Endothelial cell of umbilical vein (primary cell): ENCODE measurements at regions not wholly inside any gene's neighbourhood (a gene's known extent, or its start where the extent isn't known, plus 50 kb on each side); places are given as distances from the start of the nearest gene placed in this dataset.

Experiments used
- BruUV-seq: library from RNA; stranded (reverse); fragments of 400-500 nt; replicated peaks from 2 replicates; lab custom pipeline; 2021; lab: Mats Ljungman, UMichigan
- CTCF ChIA-PET: fragments of 300-600, 350-600 bp; sonication (Branson Sonifier 250); formaldehyde crosslinking; loops from one replicate; lab custom pipeline; 2021; ENCODE audit warnings: antibody characterized with exemption, inconsistent platforms; lab: Charles Lee
- POLR2A ChIA-PET: fragments of 300-600, 350-600 bp; sonication (Branson Sonifier 250); formaldehyde crosslinking; loops from one replicate; lab custom pipeline; 2021; ENCODE audit warnings: antibody characterized with exemption, inconsistent platforms; lab: Charles Lee
- DNase-seq: peaks from one replicate; pipeline ENCODE4 v3.0.0-alpha.2; 2011; ENCODE audit warnings: low read depth, low spot score
- FAIRE-seq: peaks from 2 replicates; lab custom pipeline; 2011; peaks lifted over from hg19 to GRCh38; lab: Jason Lieb, UNC
- H2AFZ ChIP-seq: 2 replicates; pipeline ENCODE4 v1.6.0; 2012; ENCODE audit warnings: low read depth, low read length, control low read depth, inconsistent platforms
- H3K27ac ChIP-seq: 2 replicates; pipeline ENCODE4 v1.5.1; 2011; ENCODE audit warnings: low read depth, mild to moderate bottlenecking, control low read depth, low read length, moderate library complexity; ENCODE audit not compliant: insufficient read depth
- H3K27me3 ChIP-seq, 2 experiments: 2 replicates each; pipeline versions ENCODE4 v1.6.0 to v1.6.1; 2011; ENCODE audit warnings: low read length in 2 of 2, mixed read lengths in 1 of 2; ENCODE audit not compliant: control insufficient read depth in 2 of 2, insufficient read depth in 2 of 2
- H3K36me3 ChIP-seq, 2 experiments: 2 replicates in 1 of 2; 3 replicates in 1 of 2; pipeline ENCODE4 v1.5.1; 2011; ENCODE audit warnings: low read length in 2 of 2, mild to moderate bottlenecking in 1 of 2, moderate library complexity in 1 of 2; ENCODE audit not compliant: control insufficient read depth in 2 of 2, insufficient read depth in 2 of 2; ENCODE audit errors: extremely low read depth in 1 of 2
- H3K4me1 ChIP-seq: 3 replicates; pipeline ENCODE4 v1.5.1; 2011; ENCODE audit warnings: mild to moderate bottlenecking, low read length; ENCODE audit not compliant: control insufficient read depth, insufficient read depth; ENCODE audit errors: extremely low read depth
- H3K4me2 ChIP-seq: 2 replicates; pipeline ENCODE4 v1.6.1; 2011; ENCODE audit warnings: low read length, control low read depth, mixed read lengths; ENCODE audit not compliant: insufficient read depth
- H3K4me3 ChIP-seq, 3 experiments: fragments of 200-600 bp in 1 of 3; sonication (generic), shearing (Covaris generic) in 1 of 3; replicated peaks in 1 of 3; 2 replicates each; pipeline ENCODE4 v1.5.1; 2011 to 2016; ENCODE audit warnings: control low read depth in 3 of 3, low read length in 3 of 3, mild to moderate bottlenecking in 2 of 3, inconsistent platforms in 1 of 3, low read depth in 1 of 3, moderate library complexity in 1 of 3; ENCODE audit not compliant: insufficient read depth in 1 of 3
- H3K79me2 ChIP-seq: 2 replicates; pipeline ENCODE4 v1.6.0; 2012; ENCODE audit warnings: low read length, inconsistent platforms; ENCODE audit not compliant: control insufficient read depth, insufficient read depth
- H3K9ac ChIP-seq: replicated peaks from 2 replicates; pipeline ENCODE3; 2011; ENCODE audit warnings: low read length, control low read depth; ENCODE audit not compliant: insufficient read depth; ENCODE audit errors: extremely low read depth
- H3K9me1 ChIP-seq: replicated peaks from 3 replicates; pipeline ENCODE4 v1.6.0; 2011; ENCODE audit warnings: mild to moderate bottlenecking, low read length; ENCODE audit not compliant: control insufficient read depth, insufficient read depth; ENCODE audit errors: extremely low read depth
- H3K9me3 ChIP-seq: replicated peaks from 2 replicates; pipeline ENCODE4 v1.5.1; 2012; ENCODE audit warnings: low read length, inconsistent platforms; ENCODE audit not compliant: control insufficient read depth, insufficient read depth
- H4K20me1 ChIP-seq: replicated peaks from 2 replicates; pipeline ENCODE3; 2011; ENCODE audit warnings: mild to moderate bottlenecking, low read length; ENCODE audit not compliant: control insufficient read depth, insufficient read depth; ENCODE audit errors: extremely low read depth
- CTCF ChIP-seq, 2 donors: IDR thresholded peaks; 1 replicate in 1 of 2; 2 replicates in 1 of 2; pipeline ENCODE4 v1.5.1; 2011; ENCODE audit warnings: low read length in 2 of 2, mild to moderate bottlenecking in 2 of 2, moderate library complexity in 2 of 2, control low read depth in 1 of 2, inconsistent platforms in 1 of 2, low read depth in 1 of 2; ENCODE audit not compliant: insufficient read depth in 1 of 2; ENCODE audit errors: extremely low read depth in 1 of 2
- EZH2 ChIP-seq: IDR thresholded peaks from 2 replicates; pipeline ENCODE4 v1.6.1; 2012; ENCODE audit warnings: borderline replicate concordance, low read depth, mild to moderate bottlenecking, moderate library complexity, low read length, inconsistent platforms; ENCODE audit not compliant: severe bottlenecking
- FOS ChIP-seq: IDR thresholded peaks from 2 replicates; pipeline ENCODE4 v1.6.1; 2011; ENCODE audit warnings: mild to moderate bottlenecking, low read length, moderate library complexity, borderline replicate concordance; ENCODE audit not compliant: insufficient read depth
- GATA2 ChIP-seq: IDR thresholded peaks from 2 replicates; pipeline ENCODE4 v1.7.0; 2011; ENCODE audit warnings: low read depth, mild to moderate bottlenecking, moderate library complexity, mixed read lengths, low read length; ENCODE audit not compliant: insufficient read length, insufficient read depth
- JUN ChIP-seq: IDR thresholded peaks from 2 replicates; pipeline ENCODE4 v1.6.1; 2011; ENCODE audit warnings: borderline replicate concordance, low read depth; ENCODE audit not compliant: insufficient read length, insufficient read depth
- MAX ChIP-seq: IDR thresholded peaks from 2 replicates; pipeline ENCODE4 v1.6.1; 2011; ENCODE audit not compliant: insufficient read depth, insufficient read length
- MYC ChIP-seq: IDR thresholded peaks from one replicate; pipeline ENCODE4 v1.6.1; 2011; ENCODE audit warnings: mild to moderate bottlenecking, low read depth, low read length
- POLR2A ChIP-seq: IDR thresholded peaks from 2 replicates; pipeline ENCODE4 v1.6.1; 2012; ENCODE audit warnings: low read depth, mild to moderate bottlenecking, control low read depth, low read length
- POLR2AphosphoS5 ChIP-seq: IDR thresholded peaks from 2 replicates; pipeline ENCODE4 v1.6.1; 2012; ENCODE audit warnings: low read depth, mild to moderate bottlenecking, control low read depth, low read length, moderate library complexity; ENCODE audit not compliant: insufficient read depth
- dilution Hi-C: fragments of 300-500 bp; cut with MboI; formaldehyde crosslinking; loops from one replicate; pipeline ENCODE4 v1.15.0; 2019; ENCODE audit warnings: low sequenced_read_pairs; ENCODE audit not compliant: extremely low pct_ligation_motif_present
- intact Hi-C: fragments of 100-400 bp; cut with micrococcal nuclease; formaldehyde crosslinking; loops from one replicate; pipeline ENCODE4 v1.10.0; 2022

GRCh38 chr9:38298904-38299303 is 93.6 kb upstream of the ALDH1B1 start:
- no peaks in the 10 kb centered on the region for H3K36me3 ChIP-seq
- dilution Hi-C loops, result no loop called here
- intact Hi-C loops, result no loop called here
- POLR2A ChIA-PET, result no interaction called here
- no peak for FAIRE-seq
- no peak for DNase-seq
- no peak overlapping the region for H3K27ac ChIP-seq
- no peaks in the 10 kb centered on the region for H4K20me1 ChIP-seq
- no peaks in the 10 kb centered on the region for H3K4me1 ChIP-seq
- CTCF ChIA-PET, result interaction anchor here (1.8 kb wide), 1 partner anchor 385 kb away, joined by 4 read pairs; no protein-coding TSS in a partner anchor
- H3K9ac ChIP-seq, result no peak overlapping the region
- H3K9me3 ChIP-seq, result no peaks in the 10 kb centered on the region
- no peak overlapping the region for H3K4me3 ChIP-seq
- peaks cover 3 to 43% of the 10 kb centered on the region in 2 experiments for H3K27me3 ChIP-seq
- no TSS peak for BruUV-seq
- H2AFZ ChIP-seq, result no peak overlapping the region
- no peak overlapping the region for H3K4me2 ChIP-seq
- H3K79me2 ChIP-seq, result no peaks in the 10 kb centered on the region
- H3K9me1 ChIP-seq, result no peaks in the 10 kb centered on the region
- no peak for TF ChIP-seq POLR2AphosphoS5
- no peak for TF ChIP-seq FOS
- TF ChIP-seq EZH2, result no peak
- no peak for TF ChIP-seq POLR2A
- no peak for TF ChIP-seq GATA2
- TF ChIP-seq CTCF (IDR thresholded peaks at IDR 0.05; ENCODE audit: extremely low read depth in 1 of 2, insufficient read depth in 1 of 2, low read depth in 1 of 2, low read length in 2 of 2), result no peak
- no peak for TF ChIP-seq MAX
- TF ChIP-seq MYC, result no peak
- no peak for TF ChIP-seq JUN
